Hepatocyte (in vitro differentiated cells): ENCODE measurements at regions not wholly inside any gene's neighbourhood (a gene's known extent, or its start where the extent isn't known, plus 50 kb on each side); places are given as distances from the start of the nearest gene placed in this dataset.

Experiments
- EZH2 ChIP-seq: fragments of 200-600 bp; sonication (generic); IDR thresholded peaks from 2 replicates; pipeline ENCODE4 v1.6.1; 2016; ENCODE audit warnings: antibody characterized with exemption, mild to moderate bottlenecking, borderline replicate concordance
- TF ChIP-seq, protein P1 (sequence below): fragments of 200-600 bp; sonication (generic); IDR thresholded peaks from 2 replicates; pipeline ENCODE4 v1.5.1; 2016; ENCODE audit warnings: antibody characterized with exemption, mild to moderate bottlenecking; ENCODE audit not compliant: poor library complexity

DNA sequence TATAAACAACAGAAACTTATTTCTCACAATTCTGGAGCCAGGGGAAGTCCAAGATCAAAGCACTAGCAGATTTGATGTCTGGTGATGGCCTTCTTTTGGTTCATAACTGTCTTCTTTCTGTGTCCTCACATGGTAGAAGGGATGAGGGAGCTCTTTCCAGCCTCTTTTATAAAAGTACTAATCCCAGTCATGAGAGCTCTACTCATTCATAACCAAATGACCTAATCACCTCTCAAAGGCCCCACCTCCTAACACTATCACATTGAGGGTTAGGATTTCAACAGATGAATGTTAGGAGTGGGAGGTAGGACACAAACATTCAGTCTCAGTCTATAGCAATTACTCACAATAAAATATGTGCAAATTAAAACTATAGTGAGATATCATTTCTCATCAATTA, 50.1 kb upstream of the UBE2E2 start:
- TF ChIP-seq, protein P1, sequence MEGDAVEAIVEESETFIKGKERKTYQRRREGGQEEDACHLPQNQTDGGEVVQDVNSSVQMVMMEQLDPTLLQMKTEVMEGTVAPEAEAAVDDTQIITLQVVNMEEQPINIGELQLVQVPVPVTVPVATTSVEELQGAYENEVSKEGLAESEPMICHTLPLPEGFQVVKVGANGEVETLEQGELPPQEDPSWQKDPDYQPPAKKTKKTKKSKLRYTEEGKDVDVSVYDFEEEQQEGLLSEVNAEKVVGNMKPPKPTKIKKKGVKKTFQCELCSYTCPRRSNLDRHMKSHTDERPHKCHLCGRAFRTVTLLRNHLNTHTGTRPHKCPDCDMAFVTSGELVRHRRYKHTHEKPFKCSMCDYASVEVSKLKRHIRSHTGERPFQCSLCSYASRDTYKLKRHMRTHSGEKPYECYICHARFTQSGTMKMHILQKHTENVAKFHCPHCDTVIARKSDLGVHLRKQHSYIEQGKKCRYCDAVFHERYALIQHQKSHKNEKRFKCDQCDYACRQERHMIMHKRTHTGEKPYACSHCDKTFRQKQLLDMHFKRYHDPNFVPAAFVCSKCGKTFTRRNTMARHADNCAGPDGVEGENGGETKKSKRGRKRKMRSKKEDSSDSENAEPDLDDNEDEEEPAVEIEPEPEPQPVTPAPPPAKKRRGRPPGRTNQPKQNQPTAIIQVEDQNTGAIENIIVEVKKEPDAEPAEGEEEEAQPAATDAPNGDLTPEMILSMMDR, result no peak
- no peak for TF ChIP-seq EZH2
